WTC11 (cell line): ENCODE measurements at regions not wholly inside any gene's neighbourhood (a gene's known extent, or its start where the extent isn't known, plus 50 kb on each side); places are given as distances from the start of the nearest gene placed in this dataset.

Source experiments
- ATAC-seq: fragments of 200-7000 bp; cut with Tn5 transposase; 2 replicates; pipeline ENCODE4 v1.10.0; 2021; ENCODE audit warnings: mild to moderate bottlenecking, moderate library complexity
- CTCF ChIA-PET: fragments of 300-600 bp; sonication (Branson Sonifier 250); formaldehyde crosslinking; loops from one replicate; lab custom pipeline; 2021; ENCODE audit warnings: antibody characterized with exemption; lab: Charles Lee
- POLR2A ChIA-PET: fragments of 350-600 bp; sonication (Branson Sonifier 250); formaldehyde crosslinking; loops from one replicate; lab custom pipeline; 2021; ENCODE audit warnings: antibody characterized with exemption; lab: Charles Lee
- DNase-seq: peaks from one replicate; pipeline ENCODE4 v3.0.0; 2021; ENCODE audit warnings: low spot score
- H3K27ac Mint-ChIP-seq: 2 replicates; pipeline ENCODE4 v1.8.0; 2021; ENCODE audit warnings: mixed read lengths
- H3K27me3 Mint-ChIP-seq: 2 replicates; pipeline ENCODE4 v1.8.0; 2021; ENCODE audit warnings: low read depth, mild to moderate bottlenecking, moderate library complexity, mixed read lengths
- H3K36me3 Mint-ChIP-seq: 2 replicates; pipeline ENCODE4 v1.8.0; 2021; ENCODE audit warnings: mixed read lengths
- H3K4me1 Mint-ChIP-seq: 2 replicates; pipeline ENCODE4 v1.8.0; 2022; ENCODE audit warnings: mixed read lengths
- H3K4me3 Mint-ChIP-seq: 2 replicates; pipeline ENCODE4 v1.8.0; 2021; ENCODE audit warnings: mild to moderate bottlenecking, moderate library complexity, mixed read lengths
- H3K9me3 Mint-ChIP-seq: 2 replicates; pipeline ENCODE4 v1.8.0; 2021; ENCODE audit warnings: mixed read lengths
- ARID4B ChIP-seq: sonication (generic); formaldehyde crosslinking; IDR thresholded peaks from 2 replicates; pipeline ENCODE4 v1.8.0; 2023; ENCODE audit warnings: missing genetic modification reagents, mild to moderate bottlenecking, borderline replicate concordance
- ATF2 ChIP-seq: sonication (generic); formaldehyde crosslinking; IDR thresholded peaks from 2 replicates; pipeline ENCODE4 v1.8.1; 2022; ENCODE audit warnings: low read depth, missing genetic modification reagents, borderline replicate concordance
- CDX4 ChIP-seq: fragments of 250-450 bp; sonication (Bioruptor Pico); IDR thresholded peaks from 2 replicates; pipeline ENCODE4 v1.9.0; 2021; ENCODE audit warnings: moderate library complexity, mild to moderate bottlenecking, inconsistent platforms, borderline replicate concordance
- FOXJ3 ChIP-seq: sonication (generic); formaldehyde crosslinking; IDR thresholded peaks from 2 replicates; pipeline ENCODE4 v1.9.0; 2021; ENCODE audit warnings: missing genetic modification reagents, mild to moderate bottlenecking, borderline replicate concordance
- FOXK1 ChIP-seq: sonication (generic); formaldehyde crosslinking; IDR thresholded peaks from 2 replicates; pipeline ENCODE4 v1.8.0; 2022; ENCODE audit warnings: mild to moderate bottlenecking, moderate library complexity, missing genetic modification reagents
- GABPB1 ChIP-seq: sonication (generic); formaldehyde crosslinking; IDR thresholded peaks from 2 replicates; pipeline ENCODE4 v1.8.1; 2023; ENCODE audit warnings: mild to moderate bottlenecking, missing genetic modification reagents
- GTF2I ChIP-seq: fragments of 250-450 bp; sonication (Bioruptor Pico); conservative IDR thresholded peaks from 2 replicates; pipeline ENCODE4 v1.4.0; 2021; ENCODE audit warnings: mild to moderate bottlenecking
- JAZF1 ChIP-seq: fragments of 250-450 bp; sonication (Bioruptor Pico); IDR thresholded peaks from 2 replicates; pipeline ENCODE4 v1.9.0; 2021; ENCODE audit warnings: moderate library complexity, mild to moderate bottlenecking, inconsistent platforms
- NFATC4 ChIP-seq: fragments of 250-450 bp; sonication (Bioruptor Pico); IDR thresholded peaks from 2 replicates; pipeline ENCODE4 v1.9.0; 2021; ENCODE audit warnings: mild to moderate bottlenecking
- NR2C2 ChIP-seq: sonication (generic); formaldehyde crosslinking; IDR thresholded peaks from 2 replicates; pipeline ENCODE4 v1.8.0; 2022; ENCODE audit warnings: mild to moderate bottlenecking, missing genetic modification reagents
- OVOL2 ChIP-seq: fragments of 250-450 bp; sonication (Bioruptor Pico); IDR thresholded peaks from 2 replicates; pipeline ENCODE4 v1.9.0; 2021; ENCODE audit warnings: mild to moderate bottlenecking, borderline replicate concordance
- PRRX2 ChIP-seq: fragments of 250-450 bp; sonication (Bioruptor Pico); IDR thresholded peaks from 2 replicates; pipeline ENCODE4 v1.8.0; 2021; ENCODE audit warnings: mild to moderate bottlenecking
- TP53 ChIP-seq: sonication (generic); formaldehyde crosslinking; IDR thresholded peaks from 2 replicates; pipeline ENCODE4 v1.8.1; 2023; ENCODE audit warnings: mild to moderate bottlenecking, missing genetic modification reagents
- USF1 ChIP-seq: sonication (generic); formaldehyde crosslinking; IDR thresholded peaks from 2 replicates; pipeline ENCODE4 v1.8.0; 2022; ENCODE audit warnings: mild to moderate bottlenecking, missing genetic modification reagents
- ZNF121 ChIP-seq: sonication (generic); formaldehyde crosslinking; IDR thresholded peaks from 2 replicates; pipeline ENCODE4 v1.8.0; 2023; ENCODE audit warnings: missing genetic modification reagents
- ZNF263 ChIP-seq: sonication (generic); formaldehyde crosslinking; IDR thresholded peaks from 2 replicates; pipeline ENCODE4 v1.8.1; 2022; ENCODE audit warnings: low read depth, mild to moderate bottlenecking, moderate library complexity, missing genetic modification reagents
- ZNF281 ChIP-seq: sonication (generic); formaldehyde crosslinking; IDR thresholded peaks from 2 replicates; pipeline ENCODE4 v1.8.0; 2023; ENCODE audit warnings: mild to moderate bottlenecking, missing genetic modification reagents
- ZNF317 ChIP-seq: sonication (generic); formaldehyde crosslinking; IDR thresholded peaks from 2 replicates; pipeline ENCODE4 v1.8.1; 2023; ENCODE audit warnings: low read depth, mild to moderate bottlenecking, moderate library complexity, missing genetic modification reagents, borderline replicate concordance
- ZNF396 ChIP-seq: fragments of 250-450 bp; sonication (Bioruptor Pico); IDR thresholded peaks from 2 replicates; pipeline ENCODE4 v1.8.0; 2021; ENCODE audit warnings: mild to moderate bottlenecking, moderate library complexity, borderline replicate concordance
- ZNF423 ChIP-seq: fragments of 250-450 bp; sonication (Bioruptor Pico); IDR thresholded peaks from 2 replicates; pipeline ENCODE4 v2.1.2; 2022; ENCODE audit warnings: mild to moderate bottlenecking, moderate library complexity

GRCh38 chr2:196422361-196422760, 217.2 kb upstream of the CCDC150 start:
- H3K4me1 Mint-ChIP-seq: no peaks in the 10 kb centered on the region
- no peak for ATAC-seq

More at GRCh38 chr2:196422361-196422760, 217.2 kb upstream of the CCDC150 start:
- Mint-ChIP-seq H3K27me3 (no peaks in the 10 kb centered on the region), H3K4me3 (no peak overlapping the region), H3K36me3 (no peaks in the 10 kb centered on the region), H3K9me3 (no peaks in the 10 kb centered on the region), H3K27ac (no peak overlapping the region)
- DNase-seq: no peak
- ChIA-PET POLR2A (no interaction called here), CTCF (interaction anchor here (1.3 to 1.4 kb wide), 2 partner anchors 85 to 344 kb away, joined by 4 read pairs; no protein-coding TSS in a partner anchor)
- no peak for TF ChIP-seq NFATC4
- no peak for TF ChIP-seq ARID4B
- TF ChIP-seq JAZF1: no peak
- no peak for TF ChIP-seq ZNF317
- no peak for TF ChIP-seq FOXK1 (CRISPR knock-in tag)
- no peak for TF ChIP-seq ZNF263 (CRISPR knock-in tag)
- no peak for TF ChIP-seq OVOL2 (CRISPR knock-in tag)
- no peak for TF ChIP-seq GTF2I (CRISPR knock-in tag)
- no peak for TF ChIP-seq ZNF396
- TF ChIP-seq FOXJ3 (CRISPR knock-in tag): no peak
- TF ChIP-seq GABPB1: no peak
- TF ChIP-seq ZNF281 (CRISPR knock-in tag): no peak
- TF ChIP-seq TP53 (CRISPR knock-in tag): no peak
- no peak for TF ChIP-seq PRRX2 (CRISPR knock-in tag)
- no peak for TF ChIP-seq ZNF121 (CRISPR knock-in tag)
- no peak for TF ChIP-seq USF1 (CRISPR knock-in tag)
- TF ChIP-seq CDX4: no peak
- no peak for TF ChIP-seq NR2C2 (CRISPR knock-in tag)
- TF ChIP-seq ZNF423 (CRISPR knock-in tag): no peak
- TF ChIP-seq ATF2: no peak
